Colonic mucosa (tissue), 4 donors: ENCODE measurements at regions not wholly inside any gene's neighbourhood (a gene's known extent, or its start where the extent isn't known, plus 50 kb on each side); places are given as distances from the start of the nearest gene placed in this dataset.

ENCODE experiments used
- DNase-seq: peaks from one replicate; pipeline ENCODE4 v3.0.0-alpha.2; 2020
- H3K27ac ChIP-seq: fragments of 200-600 bp; one replicate; pipeline ENCODE4 v1.8.0; 2021
- H3K27me3 ChIP-seq: fragments of 200-600 bp; one replicate; pipeline ENCODE4 v1.8.0; 2021
- H3K36me3 ChIP-seq: fragments of 200-600 bp; one replicate; pipeline ENCODE4 v1.8.0; 2021
- H3K4me1 ChIP-seq: fragments of 200-600 bp; one replicate; pipeline ENCODE4 v1.8.0; 2021; ENCODE audit warnings: mild to moderate bottlenecking
- H3K4me3 ChIP-seq: fragments of 200-600 bp; one replicate; pipeline ENCODE4 v1.8.0; 2021
- H3K9ac ChIP-seq, 2 donors: one replicate each; pipeline ENCODE4 v1.7.0; 2013; ENCODE audit warnings: control low read depth in 2 of 2, low read depth in 2 of 2, low read length in 2 of 2
- H3K9me3 ChIP-seq: fragments of 200-600 bp; one replicate; pipeline ENCODE4 v1.8.0; 2021
- intact Hi-C: fragments of 100-400 bp; cut with DNase I; formaldehyde crosslinking; loops from one replicate; pipeline ENCODE4 v1.14.1; 2022
- TF ChIP-seq, protein P1 (sequence below): fragments of 200-600 bp; IDR thresholded peaks from one replicate; pipeline ENCODE4 v1.8.0; 2022; ENCODE audit warnings: antibody characterized with exemption, mild to moderate bottlenecking
- donor health status: healthy.
- donor health status: DM: no; HTN: no; CAD: no.
- donor health status: DM: no; HTN: no; CAD: no.

DNA sequence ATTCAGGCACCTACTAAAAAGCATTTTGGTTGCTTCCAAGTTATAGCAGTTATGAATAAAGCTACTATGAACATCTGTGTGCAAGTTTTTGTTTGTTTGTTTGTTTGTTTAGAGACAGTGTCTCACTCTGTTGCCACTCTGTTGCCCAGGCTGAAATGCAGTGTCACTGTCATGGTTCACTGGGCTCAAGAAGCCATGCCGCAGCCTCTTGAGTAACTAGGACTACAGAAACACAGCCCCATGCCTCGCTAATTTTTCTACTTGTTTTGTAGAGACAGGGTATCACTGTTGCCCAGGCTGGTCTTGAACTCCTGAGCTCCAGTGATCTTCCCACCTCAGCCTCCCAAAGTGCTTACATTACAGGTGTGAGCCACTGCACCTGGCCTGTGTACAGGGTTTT lies 795.9 kb downstream of the EPHA7 start:
- no peaks in the 10 kb centered on the region for H3K36me3 ChIP-seq
- no peak overlapping the region for H3K9ac ChIP-seq
- TF ChIP-seq, protein P1, sequence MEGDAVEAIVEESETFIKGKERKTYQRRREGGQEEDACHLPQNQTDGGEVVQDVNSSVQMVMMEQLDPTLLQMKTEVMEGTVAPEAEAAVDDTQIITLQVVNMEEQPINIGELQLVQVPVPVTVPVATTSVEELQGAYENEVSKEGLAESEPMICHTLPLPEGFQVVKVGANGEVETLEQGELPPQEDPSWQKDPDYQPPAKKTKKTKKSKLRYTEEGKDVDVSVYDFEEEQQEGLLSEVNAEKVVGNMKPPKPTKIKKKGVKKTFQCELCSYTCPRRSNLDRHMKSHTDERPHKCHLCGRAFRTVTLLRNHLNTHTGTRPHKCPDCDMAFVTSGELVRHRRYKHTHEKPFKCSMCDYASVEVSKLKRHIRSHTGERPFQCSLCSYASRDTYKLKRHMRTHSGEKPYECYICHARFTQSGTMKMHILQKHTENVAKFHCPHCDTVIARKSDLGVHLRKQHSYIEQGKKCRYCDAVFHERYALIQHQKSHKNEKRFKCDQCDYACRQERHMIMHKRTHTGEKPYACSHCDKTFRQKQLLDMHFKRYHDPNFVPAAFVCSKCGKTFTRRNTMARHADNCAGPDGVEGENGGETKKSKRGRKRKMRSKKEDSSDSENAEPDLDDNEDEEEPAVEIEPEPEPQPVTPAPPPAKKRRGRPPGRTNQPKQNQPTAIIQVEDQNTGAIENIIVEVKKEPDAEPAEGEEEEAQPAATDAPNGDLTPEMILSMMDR: no peak
- H3K9me3 ChIP-seq: no peaks in the 10 kb centered on the region
- intact Hi-C loops: no loop called here
- no peaks in the 10 kb centered on the region for H3K27me3 ChIP-seq
- no peak overlapping the region for H3K27ac ChIP-seq
- H3K4me1 ChIP-seq: no peaks in the 10 kb centered on the region
- DNase-seq: no peak
- no peak overlapping the region for H3K4me3 ChIP-seq

DNA sequence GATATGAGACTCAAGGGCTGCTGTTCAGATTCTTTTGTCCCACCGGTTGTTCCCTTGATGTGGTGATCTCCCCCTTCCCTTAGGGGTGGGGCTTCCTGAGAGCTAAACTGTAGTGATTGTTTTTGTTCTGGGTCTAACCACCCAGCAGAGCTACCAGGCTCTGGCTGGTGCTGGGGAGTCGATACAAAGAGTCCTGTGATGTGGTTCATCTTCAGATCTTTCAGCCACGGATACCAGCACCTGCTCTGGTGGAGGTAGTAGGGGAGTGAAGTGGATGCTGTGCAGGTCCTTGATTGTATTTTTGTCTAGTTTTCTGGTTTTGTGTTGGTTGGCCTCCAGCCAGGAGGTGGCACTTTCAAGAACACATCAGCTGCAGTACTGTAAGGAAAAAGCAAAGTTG lies 801.6 kb downstream of the EPHA7 start:
- Histone ChIP-seq H3K36me3 (no peaks in the 10 kb centered on the region), H3K4me1 (no peaks in the 10 kb centered on the region), H3K27ac (no peak overlapping the region), H3K9ac (no peak overlapping the region), H3K4me3 (no peak overlapping the region), H3K9me3 (no peaks in the 10 kb centered on the region), H3K27me3 (no peaks in the 10 kb centered on the region)
- intact Hi-C loops: no loop called here
- DNase-seq: no peak
- TF ChIP-seq, protein P1: no peak

DNA sequence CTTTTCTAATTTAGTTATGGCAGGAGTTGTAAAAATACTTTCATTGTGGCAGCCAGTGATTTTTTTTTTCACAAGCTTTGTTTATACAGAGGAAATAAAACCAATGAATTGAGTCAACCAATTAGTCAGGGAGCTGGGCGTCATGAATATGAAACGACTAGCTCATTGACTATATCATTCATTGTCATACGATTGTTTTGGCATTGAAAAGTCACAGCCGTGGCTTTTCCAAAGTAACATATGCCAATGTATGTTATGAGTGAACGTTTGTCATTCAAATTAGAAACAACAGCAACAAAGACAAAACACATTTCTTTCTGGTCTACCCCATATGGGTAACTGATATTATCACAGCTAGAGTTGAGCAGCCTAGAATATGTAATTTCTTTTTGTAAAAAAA lies 810.6 kb downstream of the EPHA7 start:
- H3K4me3 ChIP-seq: no peak overlapping the region
- H3K36me3 ChIP-seq: no peaks in the 10 kb centered on the region
- no peak for DNase-seq
- H3K9ac ChIP-seq: no peak overlapping the region
- H3K27me3 ChIP-seq: no peaks in the 10 kb centered on the region
- H3K4me1 ChIP-seq: no peaks in the 10 kb centered on the region
- TF ChIP-seq, protein P1: no peak
- intact Hi-C loops: no loop called here
- no peaks in the 10 kb centered on the region for H3K9me3 ChIP-seq
- H3K27ac ChIP-seq: no peak overlapping the region

DNA sequence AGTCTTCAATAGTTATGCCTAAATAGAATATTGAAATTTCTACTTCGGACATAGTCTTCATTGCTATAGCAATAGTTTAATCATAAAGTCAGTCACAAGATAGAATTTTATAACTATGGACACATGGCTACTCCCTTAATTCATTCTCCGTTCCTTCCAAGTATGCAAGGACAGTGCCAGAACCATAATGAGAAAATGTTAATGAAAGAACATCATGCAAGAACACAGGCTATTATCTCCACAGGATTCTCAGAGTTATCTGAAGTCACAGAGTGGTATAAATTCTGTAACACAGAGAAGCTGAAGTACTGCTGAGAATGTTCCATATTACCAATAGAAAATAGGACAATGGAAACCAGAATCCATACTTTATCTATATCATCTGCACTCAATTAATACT lies 826.2 kb downstream of the EPHA7 start:
- intact Hi-C loops: no loop called here
- no peak for DNase-seq
- TF ChIP-seq, protein P1: no peak

DNA sequence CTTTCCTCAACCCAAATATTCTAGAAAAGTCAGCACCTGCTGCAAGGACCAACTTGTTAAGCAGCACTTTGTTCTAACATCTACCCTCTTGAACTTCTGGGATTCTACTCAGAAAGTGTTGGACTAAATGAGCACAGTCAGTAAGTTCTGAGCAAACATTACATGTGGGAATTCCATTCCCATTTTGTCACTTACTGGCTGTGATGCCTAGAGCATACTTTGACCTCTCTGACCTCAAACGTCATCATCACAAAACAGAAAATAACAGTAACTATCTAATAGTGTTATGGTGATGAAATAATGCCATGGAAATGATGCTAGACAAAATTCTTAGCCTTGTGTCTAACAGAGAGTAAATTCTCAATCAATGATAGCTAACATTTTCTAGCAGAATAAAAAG lies 829.4 kb downstream of the EPHA7 start:
- DNase-seq: no peak
- no peaks in the 10 kb centered on the region for H3K9me3 ChIP-seq
- no peaks in the 10 kb centered on the region for H3K27me3 ChIP-seq
- TF ChIP-seq, protein P1: no peak
- H3K36me3 ChIP-seq: no peaks in the 10 kb centered on the region
- H3K4me3 ChIP-seq: no peak overlapping the region
- no peak overlapping the region for H3K9ac ChIP-seq
- H3K27ac ChIP-seq: no peak overlapping the region
- intact Hi-C loops: no loop called here
- no peaks in the 10 kb centered on the region for H3K4me1 ChIP-seq

More for the DNA sequence above, 826.2 kb downstream of the EPHA7 start:
- H3K36me3 ChIP-seq: no peaks in the 10 kb centered on the region
- no peaks in the 10 kb centered on the region for H3K27me3 ChIP-seq
- no peaks in the 10 kb centered on the region for H3K9me3 ChIP-seq
- no peak overlapping the region for H3K9ac ChIP-seq
- H3K27ac ChIP-seq: no peak overlapping the region
- no peaks in the 10 kb centered on the region for H3K4me1 ChIP-seq
- no peak overlapping the region for H3K4me3 ChIP-seq

DNA sequence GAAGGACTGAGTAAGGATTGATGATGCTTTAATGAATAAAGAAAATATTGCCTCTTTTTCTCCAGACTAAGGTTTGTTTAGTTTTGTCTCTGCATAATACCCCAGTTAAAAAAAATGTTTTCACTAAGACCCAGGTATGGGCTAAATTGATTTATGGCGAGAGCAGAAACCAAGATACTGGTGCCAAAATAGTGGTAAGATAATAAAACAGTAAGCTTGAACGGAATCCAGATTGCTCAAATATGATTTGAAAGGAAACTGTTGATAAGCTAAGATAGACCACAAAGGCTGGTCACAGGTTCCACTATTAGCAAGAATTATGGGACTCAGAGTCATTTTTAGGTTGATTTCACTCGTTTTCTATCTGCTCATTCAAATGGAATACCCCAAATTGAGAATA lies 831.2 kb downstream of the EPHA7 start:
- Histone ChIP-seq H3K9ac (no peak overlapping the region), H3K4me3 (no peak overlapping the region), H3K27me3 (no peaks in the 10 kb centered on the region), H3K27ac (no peak overlapping the region), H3K4me1 (no peaks in the 10 kb centered on the region), H3K9me3 (no peaks in the 10 kb centered on the region), H3K36me3 (no peaks in the 10 kb centered on the region)
- no peak for DNase-seq
- intact Hi-C loops: no loop called here
- TF ChIP-seq, protein P1: no peak
